ENCODE measurements at regions not wholly inside any gene's neighbourhood (a gene's known extent, or its start where the extent isn't known, plus 50 kb on each side); places are given as distances from the start of the nearest gene placed in this dataset.

DNA sequence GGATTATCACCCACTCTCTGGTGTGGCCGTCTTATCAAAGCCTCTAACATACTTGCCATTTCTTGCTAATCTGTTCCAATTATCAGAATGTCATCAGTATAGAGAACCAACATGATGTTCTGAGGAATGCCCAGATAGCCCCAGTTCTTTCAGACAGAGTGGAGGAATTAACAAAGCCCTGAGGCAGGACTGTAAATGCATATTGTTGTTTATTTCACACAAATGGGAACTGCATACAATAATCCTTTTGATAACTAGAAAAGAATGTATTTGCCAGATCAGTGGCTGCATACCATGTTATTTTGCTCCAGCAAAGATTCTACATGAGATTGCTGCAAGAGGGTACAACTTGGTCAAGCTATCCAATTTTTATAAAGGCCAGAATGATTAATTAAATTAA, 112.8 kb upstream of the HEY2 start:
- DNase-seq (no peak), ATAC-seq (ENCODE audit: low read depth) (no peak)
- WGBS (ENCODE audit: insufficient coverage): no CpG with 5 or more reads among the region's 1 CpG
- Histone ChIP-seq H3K27ac (ENCODE audit: low read length in 2 of 2) (no peak overlapping the region), H3K4me1 (ENCODE audit: control insufficient read depth in 2 of 2, insufficient read depth in 2 of 2, low read length in 2 of 2) (no peaks in the 10 kb centered on the region), H3K27me3 (replicated peaks in 1 of 4; ENCODE audit: control extremely low read depth in 1 of 4, control insufficient read depth in 3 of 4, insufficient read depth in 4 of 4, low read length in 3 of 4) (peaks cover 0 to 7% (median 0%) of the 10 kb centered on the region in 4 experiments), H3K4me2 (replicated peaks; ENCODE audit: low read depth, low read length, poor library complexity, severe bottlenecking) (no peak overlapping the region), H3K9ac (ENCODE audit: low read length) (no peak overlapping the region), H2AFZ (ENCODE audit: insufficient read depth, low read depth, low read length, poor library complexity, severe bottlenecking) (no peak overlapping the region), H3K9me3 (ENCODE audit: control extremely low read depth in 1 of 3, control insufficient read depth in 2 of 3, insufficient read depth in 1 of 3, low read length in 2 of 3) (no peaks in the 10 kb centered on the region), H3K79me2 (ENCODE audit: control insufficient read depth, insufficient read depth, low read length) (no peaks in the 10 kb centered on the region), H4K20me1 (ENCODE audit: control insufficient read depth, insufficient read depth, low read length, poor library complexity, severe bottlenecking) (no peaks in the 10 kb centered on the region), H3K4me3 (ENCODE audit: control extremely low read depth in 1 of 5, extremely low read depth in 1 of 5, insufficient read depth in 1 of 5, low read depth in 2 of 5, low read length in 4 of 5) (no peak overlapping the region), H3K36me3 (replicated peaks in 1 of 2; ENCODE audit: control extremely low read depth in 1 of 2, control insufficient read depth in 1 of 2, extremely low read depth in 1 of 2, insufficient read depth in 2 of 2, low read length in 1 of 2) (no peaks in the 10 kb centered on the region)
- no peak overlapping the region for H3K4me3 Mint-ChIP-seq
- H3K27ac Mint-ChIP-seq: no peak overlapping the region
- ChIA-PET POLR2A (no interaction called here), CTCF (no interaction called here)
- intact Hi-C loops (cut with micrococcal nuclease): no loop called here
- no peak for TF ChIP-seq EZH2 (IDR thresholded peaks at IDR 0.05; ENCODE audit: borderline replicate concordance, insufficient read depth, low read depth, low read length, poor library complexity, severe bottlenecking)
- TF ChIP-seq CTCF (IDR thresholded peaks at IDR 0.05): no peak
- peaks cover 3% of the 10 kb centered on the region for H3K27me3 Mint-ChIP-seq
- H3K4me1 Mint-ChIP-seq: no peaks in the 10 kb centered on the region
- peaks cover 3% of the 10 kb centered on the region for H3K9me3 Mint-ChIP-seq (ENCODE audit: insufficient read depth)

- CTCF ChIA-PET: no interaction called here
- no peaks in the 10 kb centered on the region for H3K4me1 Mint-ChIP-seq
- no peak for TF ChIP-seq EZH2 (IDR thresholded peaks at IDR 0.05; ENCODE audit: borderline replicate concordance, insufficient read depth, low read depth, low read length, poor library complexity, severe bottlenecking)
- TF ChIP-seq CTCF (IDR thresholded peaks at IDR 0.05): no peak
These were observed 112.2 kb upstream of the HEY2 start for GRCh38 chr6:125637207-125637606.

More at GRCh38 chr6:125637207-125637606, 112.2 kb upstream of the HEY2 start:
- peaks cover 0 to 7% (median 0%) of the 10 kb centered on the region in 4 experiments for H3K27me3 ChIP-seq (replicated peaks in 1 of 4; ENCODE audit: control extremely low read depth in 1 of 4, control insufficient read depth in 3 of 4, insufficient read depth in 4 of 4, low read length in 3 of 4)
- no peaks in the 10 kb centered on the region for H3K4me1 ChIP-seq (ENCODE audit: control insufficient read depth in 2 of 2, insufficient read depth in 2 of 2, low read length in 2 of 2)
- no peak overlapping the region for H3K4me3 ChIP-seq (ENCODE audit: control extremely low read depth in 1 of 5, extremely low read depth in 1 of 5, insufficient read depth in 1 of 5, low read depth in 2 of 5, low read length in 4 of 5)
- no peaks in the 10 kb centered on the region for H3K36me3 ChIP-seq (replicated peaks in 1 of 2; ENCODE audit: control extremely low read depth in 1 of 2, control insufficient read depth in 1 of 2, extremely low read depth in 1 of 2, insufficient read depth in 2 of 2, low read length in 1 of 2)
- H2AFZ ChIP-seq (ENCODE audit: insufficient read depth, low read depth, low read length, poor library complexity, severe bottlenecking): no peak overlapping the region
- POLR2A ChIA-PET: no interaction called here
- no peaks in the 10 kb centered on the region for H3K79me2 ChIP-seq (ENCODE audit: control insufficient read depth, insufficient read depth, low read length)
- H3K27me3 Mint-ChIP-seq: peaks cover 3% of the 10 kb centered on the region
- no peak overlapping the region for H3K9ac ChIP-seq (ENCODE audit: low read length)
- peaks cover 3% of the 10 kb centered on the region for H3K9me3 Mint-ChIP-seq (ENCODE audit: insufficient read depth)
- H3K4me3 Mint-ChIP-seq: no peak overlapping the region
- intact Hi-C loops (cut with micrococcal nuclease): no loop called here
- H3K4me2 ChIP-seq (replicated peaks; ENCODE audit: low read depth, low read length, poor library complexity, severe bottlenecking): no peak overlapping the region
- no peaks in the 10 kb centered on the region for H3K9me3 ChIP-seq (ENCODE audit: control extremely low read depth in 1 of 3, control insufficient read depth in 2 of 3, insufficient read depth in 1 of 3, low read length in 2 of 3)
- no peaks in the 10 kb centered on the region for H4K20me1 ChIP-seq (ENCODE audit: control insufficient read depth, insufficient read depth, low read length, poor library complexity, severe bottlenecking)
- 94% methylated on average over 2 of the region's 2 CpGs for whole genome bisulfite sequencing (ENCODE audit: insufficient coverage)
- no peak overlapping the region for H3K27ac Mint-ChIP-seq
- ATAC-seq (ENCODE audit: low read depth) (no peak), DNase-seq (no peak)
- no peak overlapping the region for H3K27ac ChIP-seq (ENCODE audit: low read length in 2 of 2)
